Right atrium auricular region (tissue), 2 donors: ENCODE measurements at regions not wholly inside any gene's neighbourhood (a gene's known extent, or its start where the extent isn't known, plus 50 kb on each side); places are given as distances from the start of the nearest gene placed in this dataset.

Experiments
- DNase-seq: peaks from one replicate; pipeline ENCODE4 v3.0.0-alpha.2; 2019; ENCODE audit warnings: low spot score
- H3K27ac ChIP-seq, 2 donors: fragments of 200-600 bp; sonication (generic); 1 replicate in 1 of 2; 2 replicates in 1 of 2; pipeline ENCODE4 v1.5.1; 2016 to 2019
- H3K27me3 ChIP-seq, 2 donors: fragments of 200-600 bp; sonication (generic); one replicate each; pipeline versions ENCODE4 v1.5.1 to v1.6.0; 2017 to 2019
- H3K36me3 ChIP-seq: fragments of 200-600 bp; sonication (generic); one replicate; pipeline ENCODE4 v1.5.1; 2016
- H3K4me1 ChIP-seq, 2 donors: fragments of 200-600 bp; sonication (generic); one replicate each; pipeline versions ENCODE4 v1.5.1 to v1.6.0; 2017 to 2019
- H3K4me3 ChIP-seq, 2 donors: fragments of 200-600 bp; sonication (generic); 1 replicate in 1 of 2; 2 replicates in 1 of 2; pipeline ENCODE4 v1.5.1; 2017 to 2019; ENCODE audit warnings: mild to moderate bottlenecking in 1 of 2, moderate library complexity in 1 of 2
- H3K9me3 ChIP-seq, 2 donors: fragments of 200-600 bp; sonication (generic); one replicate each; pipeline ENCODE4 v1.5.1; 2019
- TF ChIP-seq, protein P1 (sequence below), 2 donors: fragments of 200-600 bp; sonication (generic); IDR thresholded peaks; one replicate each; pipeline ENCODE4 v1.5.1; 2019; ENCODE audit warnings: antibody characterized with exemption in 2 of 2

DNA sequence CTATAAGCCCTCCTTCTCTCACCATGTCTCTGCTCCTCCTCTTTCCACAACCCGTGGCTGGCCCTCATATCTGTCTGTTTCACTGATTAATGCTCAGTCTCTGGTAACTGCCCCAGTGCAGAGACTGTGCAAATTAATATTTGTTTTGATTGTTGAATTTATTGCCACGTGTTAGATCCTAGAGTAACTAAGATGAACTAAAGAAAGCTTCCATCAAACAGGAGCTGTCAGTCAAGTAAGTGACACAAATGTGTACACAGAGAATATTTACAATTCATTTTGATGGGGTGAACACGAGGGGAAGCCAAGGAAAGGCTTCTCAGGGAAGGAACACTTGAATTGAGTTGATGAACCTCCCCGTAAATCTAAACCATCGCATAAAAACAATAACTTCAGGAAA is 182.5 kb downstream of the BAMBI start:
- Histone ChIP-seq H3K4me3 (no peak overlapping the region), H3K36me3 (no peaks in the 10 kb centered on the region), H3K4me1 (no peaks in the 10 kb centered on the region), H3K27me3 (no peaks in the 10 kb centered on the region), H3K9me3 (no peaks in the 10 kb centered on the region), H3K27ac (no peak overlapping the region)
- DNase-seq, result no peak
- TF ChIP-seq, protein P1, sequence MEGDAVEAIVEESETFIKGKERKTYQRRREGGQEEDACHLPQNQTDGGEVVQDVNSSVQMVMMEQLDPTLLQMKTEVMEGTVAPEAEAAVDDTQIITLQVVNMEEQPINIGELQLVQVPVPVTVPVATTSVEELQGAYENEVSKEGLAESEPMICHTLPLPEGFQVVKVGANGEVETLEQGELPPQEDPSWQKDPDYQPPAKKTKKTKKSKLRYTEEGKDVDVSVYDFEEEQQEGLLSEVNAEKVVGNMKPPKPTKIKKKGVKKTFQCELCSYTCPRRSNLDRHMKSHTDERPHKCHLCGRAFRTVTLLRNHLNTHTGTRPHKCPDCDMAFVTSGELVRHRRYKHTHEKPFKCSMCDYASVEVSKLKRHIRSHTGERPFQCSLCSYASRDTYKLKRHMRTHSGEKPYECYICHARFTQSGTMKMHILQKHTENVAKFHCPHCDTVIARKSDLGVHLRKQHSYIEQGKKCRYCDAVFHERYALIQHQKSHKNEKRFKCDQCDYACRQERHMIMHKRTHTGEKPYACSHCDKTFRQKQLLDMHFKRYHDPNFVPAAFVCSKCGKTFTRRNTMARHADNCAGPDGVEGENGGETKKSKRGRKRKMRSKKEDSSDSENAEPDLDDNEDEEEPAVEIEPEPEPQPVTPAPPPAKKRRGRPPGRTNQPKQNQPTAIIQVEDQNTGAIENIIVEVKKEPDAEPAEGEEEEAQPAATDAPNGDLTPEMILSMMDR (IDR thresholded peaks at IDR 0.05), result no peak

DNA sequence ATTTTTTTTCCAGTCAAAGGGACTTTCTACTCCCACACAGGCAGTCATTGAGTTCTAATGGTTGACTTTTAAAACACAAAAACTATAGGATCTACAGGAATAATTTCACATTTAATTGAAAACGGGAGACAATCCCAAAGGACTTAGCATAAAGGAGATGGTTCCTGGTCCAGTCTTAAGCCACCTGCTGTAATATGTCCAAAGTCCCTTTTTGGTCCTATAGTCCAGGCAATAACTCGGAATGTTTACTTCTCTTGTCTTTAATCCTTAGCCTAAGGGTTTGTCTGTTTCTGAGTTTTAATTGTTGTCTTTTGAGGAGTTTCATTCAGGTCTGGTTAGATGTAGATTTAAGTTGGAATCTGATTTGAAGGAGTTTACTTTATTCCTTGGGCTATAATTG is 184.9 kb downstream of the BAMBI start:
- Histone ChIP-seq H3K36me3 (no peaks in the 10 kb centered on the region), H3K4me3 (no peak overlapping the region), H3K27ac (no peak overlapping the region), H3K27me3 (no peaks in the 10 kb centered on the region), H3K4me1 (no peaks in the 10 kb centered on the region), H3K9me3 (no peaks in the 10 kb centered on the region)
- DNase-seq, result no peak
- TF ChIP-seq, protein P1 (IDR thresholded peaks at IDR 0.05), result no peak

DNA sequence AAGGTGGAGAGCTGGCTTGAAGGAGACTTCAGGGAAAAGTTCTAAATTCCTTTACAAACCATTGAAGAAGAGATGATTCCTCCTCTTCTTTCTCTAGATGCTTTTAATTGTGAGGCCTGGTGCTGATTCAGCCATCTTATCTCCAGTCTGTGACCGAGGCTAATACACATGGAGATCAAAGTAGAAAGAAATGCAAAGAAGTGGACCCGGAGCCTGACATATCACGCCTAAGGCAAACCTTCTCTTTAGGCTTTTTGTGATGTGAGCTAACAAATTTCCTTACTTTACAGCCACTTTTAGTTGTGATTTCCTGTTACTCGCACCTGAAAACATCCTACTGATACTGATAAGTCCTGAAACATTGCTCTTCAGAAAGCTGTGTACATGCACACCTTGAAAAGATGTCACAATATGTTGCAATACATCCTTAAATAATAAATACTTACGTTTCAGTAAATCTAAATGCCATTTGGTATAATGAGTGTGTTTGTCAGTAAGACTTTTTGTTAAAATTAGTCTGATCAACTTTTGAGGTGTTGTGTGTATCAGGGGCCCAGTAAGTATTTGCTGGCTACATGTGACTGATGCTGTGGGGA is 192.4 kb downstream of the BAMBI start:
- Histone ChIP-seq H3K4me1 (no peaks in the 10 kb centered on the region), H3K4me3 (no peak overlapping the region), H3K9me3 (no peaks in the 10 kb centered on the region), H3K36me3 (no peaks in the 10 kb centered on the region), H3K27ac (no peak overlapping the region), H3K27me3 (no peaks in the 10 kb centered on the region)
- TF ChIP-seq, protein P1 (IDR thresholded peaks at IDR 0.05), result no peak
- no peak for DNase-seq

DNA sequence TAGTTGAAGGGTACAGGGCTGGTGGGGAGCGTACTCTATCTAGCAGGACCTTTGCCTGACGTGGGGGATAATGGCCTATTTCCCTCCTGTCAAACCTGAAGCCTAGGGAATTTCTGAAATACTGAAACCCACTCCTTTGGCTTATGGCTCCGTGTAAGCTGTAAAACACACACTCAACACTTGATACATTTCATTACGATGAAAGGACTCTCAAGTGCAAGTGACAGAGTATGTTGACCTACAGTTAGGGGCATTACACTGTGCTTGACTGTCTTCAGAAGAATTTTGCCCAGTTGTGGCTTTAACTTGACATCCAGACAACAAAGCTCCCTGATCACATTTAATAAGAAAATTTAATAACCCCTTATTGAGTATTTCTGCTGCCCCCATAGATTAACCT is 194.3 kb downstream of the BAMBI start:
- H3K36me3 ChIP-seq, result no peaks in the 10 kb centered on the region
- H3K4me1 ChIP-seq, result no peaks in the 10 kb centered on the region
- no peaks in the 10 kb centered on the region for H3K9me3 ChIP-seq
- no peaks in the 10 kb centered on the region for H3K27me3 ChIP-seq
- no peak overlapping the region for H3K27ac ChIP-seq
- no peak overlapping the region for H3K4me3 ChIP-seq
- no peak for DNase-seq
- TF ChIP-seq, protein P1 (IDR thresholded peaks at IDR 0.05), result no peak

DNA sequence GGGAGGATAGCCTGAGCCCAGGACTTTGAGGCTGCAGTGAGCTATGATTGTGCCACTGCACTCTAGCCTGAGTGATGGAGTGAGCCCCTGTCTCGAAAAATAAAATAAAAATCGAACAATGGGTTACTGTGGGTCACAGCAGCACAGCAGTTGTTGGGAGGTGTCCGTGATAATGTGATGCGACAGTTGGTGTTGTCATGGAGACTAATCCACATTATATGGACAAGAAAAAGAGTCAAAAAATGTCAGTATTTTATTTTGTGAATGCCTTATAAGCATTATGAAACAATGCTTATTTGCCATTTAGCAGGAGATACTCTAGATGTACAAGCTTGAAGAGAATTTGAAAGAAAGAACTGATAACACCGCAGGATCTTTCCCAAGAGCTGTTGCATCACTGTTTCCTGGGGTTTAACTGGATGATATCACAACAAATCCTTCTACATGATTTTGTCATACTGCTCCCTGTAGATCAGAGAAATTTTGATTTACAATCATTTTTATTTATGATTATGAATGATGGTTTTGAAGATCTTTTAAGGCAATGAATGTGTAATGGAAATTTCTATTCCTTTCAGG is 195.4 kb downstream of the BAMBI start:
- H3K4me1 ChIP-seq, result no peaks in the 10 kb centered on the region

More for the DNA sequence above, 195.4 kb downstream of the BAMBI start:
- no peak for DNase-seq
- Histone ChIP-seq H3K27me3 (no peaks in the 10 kb centered on the region), H3K36me3 (no peaks in the 10 kb centered on the region), H3K4me3 (no peak overlapping the region), H3K9me3 (no peaks in the 10 kb centered on the region), H3K27ac (no peak overlapping the region)
- TF ChIP-seq, protein P1 (IDR thresholded peaks at IDR 0.05), result no peak
